HG03520 (cell line): ENCODE measurements at regions not wholly inside any gene's neighbourhood (a gene's known extent, or its start where the extent isn't known, plus 50 kb on each side); places are given as distances from the start of the nearest gene placed in this dataset.
"Not testable (repeated sequence)": the region's sequence is repeated elsewhere in the genome, so short reads cannot be mapped to it uniquely, and the experiment has no call there.

Experiments
- ATAC-seq: cut with Tn5 transposase; IDR thresholded peaks from one replicate; pipeline ENCODE4 v1.9.1; 2021; ENCODE audit warnings: mild to moderate bottlenecking, moderate library complexity; ENCODE audit not compliant: unreplicated experiment

DNA sequence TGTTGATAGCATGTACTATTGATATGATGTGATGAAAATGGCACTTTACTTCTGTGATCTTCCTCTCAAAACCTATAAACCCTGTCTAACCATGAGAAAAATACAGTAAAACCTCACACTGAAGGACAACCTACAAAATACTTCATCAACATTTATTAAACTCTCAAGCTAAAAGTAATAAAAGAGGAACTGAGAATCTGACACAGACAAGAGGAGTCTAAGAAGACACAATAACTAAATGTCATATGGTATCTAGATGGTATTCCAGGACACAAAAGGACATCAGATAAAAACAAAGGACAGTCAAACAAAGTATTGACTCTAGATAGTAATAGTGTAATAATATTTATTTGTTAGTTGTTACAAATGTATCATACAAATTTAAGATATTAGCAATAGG lies 655.3 kb downstream of the SH3BGRL start:
- no peak for ATAC-seq

DNA sequence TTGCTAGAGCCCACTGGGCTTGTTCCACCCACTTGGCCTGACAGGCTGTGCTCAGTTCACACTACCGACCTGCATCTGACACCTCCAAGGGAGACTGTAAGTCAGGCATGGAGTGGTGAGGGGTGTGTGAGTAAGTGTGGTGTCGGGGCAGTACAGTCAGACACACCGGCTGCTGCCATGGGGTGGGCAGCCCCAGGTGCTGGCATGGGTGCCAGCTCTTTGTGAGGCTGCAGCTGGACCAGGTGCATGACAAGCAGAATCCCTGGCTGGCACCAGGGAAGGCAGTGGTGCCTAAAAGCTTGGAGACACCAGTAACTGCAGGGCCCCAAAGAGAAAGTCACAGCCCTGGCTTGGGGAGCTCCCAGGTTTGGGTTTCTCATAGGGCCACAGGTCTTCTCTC lies 665.0 kb downstream of the SH3BGRL start:
- no peak for ATAC-seq

DNA sequence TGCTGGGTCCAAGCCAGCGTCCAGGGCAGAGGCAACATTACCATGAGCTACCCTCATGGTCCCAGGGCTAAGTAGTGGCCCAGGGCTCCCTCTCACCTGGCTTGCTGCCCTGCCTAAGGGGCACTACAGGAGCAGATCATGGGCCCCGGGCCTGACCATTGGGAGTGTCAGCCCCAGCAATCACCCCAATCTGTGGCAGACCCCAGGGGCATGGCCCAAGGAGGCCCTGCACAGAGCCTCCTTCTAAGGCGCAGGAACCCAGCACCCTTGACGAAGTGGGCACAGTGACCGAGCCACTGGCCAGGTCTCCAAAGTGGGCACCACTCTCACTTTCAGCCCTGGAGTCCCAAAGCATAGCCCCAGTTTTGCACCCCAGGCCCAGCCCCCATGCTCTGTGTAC lies 667.1 kb downstream of the SH3BGRL start:
- no peak for ATAC-seq

DNA sequence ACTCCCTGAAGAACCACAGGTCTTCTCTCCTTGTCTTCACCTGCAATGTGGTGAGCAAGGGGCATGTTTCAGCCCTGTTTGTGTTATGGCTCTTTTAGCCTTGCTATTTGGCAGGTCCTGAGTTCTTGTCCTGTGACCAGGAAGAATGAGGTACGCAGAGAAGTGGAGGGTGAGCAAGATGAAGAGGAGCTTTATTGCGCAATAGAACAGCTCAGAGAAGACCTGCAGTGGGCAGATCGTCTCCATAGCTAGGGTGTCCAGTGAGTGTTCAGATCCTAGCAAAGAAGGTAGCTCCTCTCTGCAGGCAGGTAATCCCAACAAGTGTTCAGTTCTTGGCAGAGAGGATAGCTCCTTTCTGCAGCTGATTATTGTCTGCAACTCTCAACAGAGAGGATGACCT lies 672.9 kb downstream of the SH3BGRL start:
- ATAC-seq, result no peak

DNA sequence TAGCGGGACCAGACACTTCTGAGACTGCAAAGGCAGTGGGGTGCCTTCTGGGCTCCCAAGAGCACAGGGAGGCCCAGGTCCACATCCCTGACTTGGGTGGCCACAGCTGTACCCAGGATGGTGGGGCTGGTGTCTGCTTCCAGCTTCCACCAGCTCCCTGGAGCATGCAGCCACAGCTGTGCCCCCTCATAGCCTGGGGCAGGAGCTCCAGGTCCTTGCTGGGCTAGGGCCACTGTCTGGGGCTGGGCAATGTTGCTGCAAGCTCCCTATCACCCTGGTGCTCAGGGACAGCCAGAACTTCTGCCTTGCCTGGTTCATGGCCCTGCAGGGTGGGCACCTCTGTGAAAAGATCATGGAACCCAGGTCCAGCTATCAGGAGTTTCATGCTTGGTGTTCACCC lies 673.9 kb downstream of the SH3BGRL start:
- no peak for ATAC-seq

DNA sequence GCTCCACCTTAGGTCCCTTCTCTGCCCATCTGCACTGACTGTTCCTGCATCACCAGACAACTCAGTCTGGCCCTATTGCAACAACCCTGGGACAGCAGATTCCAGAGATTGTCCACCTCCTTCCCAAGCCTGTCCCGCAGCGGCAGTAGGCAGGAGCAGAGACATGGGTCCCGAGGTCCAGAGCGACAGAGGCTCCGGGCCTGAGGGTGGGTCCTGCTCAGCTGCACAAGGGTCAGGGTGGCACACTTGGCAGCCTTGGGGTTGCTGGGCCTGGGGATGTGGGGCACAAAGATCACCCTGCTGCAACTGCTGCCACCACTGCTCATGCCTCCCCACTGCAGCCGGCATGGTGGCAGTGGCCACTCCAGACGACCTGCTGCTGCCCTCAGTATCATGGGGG lies 674.5 kb downstream of the SH3BGRL start:
- no peak for ATAC-seq

DNA sequence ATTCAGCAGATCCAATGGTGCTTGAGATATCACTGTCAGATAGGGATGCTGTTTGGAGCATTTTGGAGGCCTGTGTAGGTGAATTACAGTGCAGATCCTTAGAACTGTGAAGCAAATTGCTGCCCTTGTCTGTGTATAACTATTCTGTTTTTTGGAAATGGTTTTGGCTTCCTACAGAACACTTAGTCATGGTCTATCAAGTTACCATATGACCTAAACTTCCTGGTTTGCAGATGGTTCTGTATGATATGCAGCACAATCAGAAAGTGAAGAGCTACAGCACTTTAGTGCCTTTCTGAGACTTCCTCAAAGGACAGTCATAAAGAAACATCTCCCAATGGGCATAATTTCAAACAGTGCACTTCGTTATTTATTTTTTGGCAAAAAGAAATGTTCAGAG lies 688.6 kb downstream of the SH3BGRL start:
- ATAC-seq, result no peak

DNA sequence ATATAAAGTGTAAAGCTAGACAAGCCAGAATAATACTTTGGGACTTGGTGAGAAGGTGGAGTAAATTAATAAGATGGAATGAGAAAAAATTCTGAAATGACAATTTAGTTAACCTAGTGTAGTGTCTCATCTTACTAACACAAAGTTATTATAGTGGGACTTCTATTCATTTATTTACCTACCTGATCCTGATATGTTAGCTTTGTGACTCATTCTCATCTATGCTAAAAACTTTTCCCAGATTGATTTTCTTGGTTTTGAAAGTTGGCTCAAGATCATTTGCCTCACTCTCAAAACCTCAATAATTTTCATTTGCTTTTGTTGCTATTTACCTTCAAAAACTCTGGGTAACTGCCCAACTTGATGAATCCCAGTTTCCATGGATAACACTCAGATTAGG lies 698.6 kb downstream of the SH3BGRL start:
- no peak for ATAC-seq

DNA sequence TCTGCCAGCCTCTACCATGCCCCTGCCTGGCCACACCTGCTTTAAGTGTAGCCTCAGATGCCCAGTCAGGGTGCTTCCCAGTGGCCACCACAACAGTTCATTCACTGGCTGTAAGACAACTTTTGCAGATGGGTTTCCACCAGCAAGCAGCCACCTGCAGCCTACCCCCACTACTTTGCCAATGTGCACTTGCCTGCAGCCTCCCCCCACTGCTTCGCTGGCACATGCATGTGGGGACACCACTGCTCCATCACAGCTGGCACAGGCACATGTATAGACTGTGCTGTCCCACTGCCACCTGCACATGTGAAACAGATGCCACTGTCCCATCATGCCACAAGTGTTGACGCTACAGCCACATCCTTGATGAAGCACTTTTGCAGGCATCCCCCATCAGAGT lies 723.9 kb downstream of the SH3BGRL start:
- ATAC-seq, result no peak

DNA sequence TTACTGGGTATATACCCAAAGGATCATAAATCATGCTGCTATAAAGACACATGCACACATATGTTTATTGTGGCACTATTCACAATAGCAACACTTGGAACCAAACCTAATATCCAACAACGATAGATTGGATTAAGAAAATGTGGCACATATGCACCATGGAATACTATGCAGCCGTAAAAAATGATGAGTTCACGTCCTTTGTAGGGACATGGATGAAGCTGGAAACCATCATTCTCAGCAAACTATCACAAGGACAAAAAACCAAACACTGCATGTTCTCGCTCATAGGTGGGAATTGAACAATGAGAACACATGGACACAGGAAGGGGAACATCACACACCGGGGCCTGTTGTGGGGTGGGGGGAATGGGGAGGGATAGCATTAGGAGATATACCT lies 744.0 kb downstream of the SH3BGRL start:
- ATAC-seq, result not testable (repeated sequence)

DNA sequence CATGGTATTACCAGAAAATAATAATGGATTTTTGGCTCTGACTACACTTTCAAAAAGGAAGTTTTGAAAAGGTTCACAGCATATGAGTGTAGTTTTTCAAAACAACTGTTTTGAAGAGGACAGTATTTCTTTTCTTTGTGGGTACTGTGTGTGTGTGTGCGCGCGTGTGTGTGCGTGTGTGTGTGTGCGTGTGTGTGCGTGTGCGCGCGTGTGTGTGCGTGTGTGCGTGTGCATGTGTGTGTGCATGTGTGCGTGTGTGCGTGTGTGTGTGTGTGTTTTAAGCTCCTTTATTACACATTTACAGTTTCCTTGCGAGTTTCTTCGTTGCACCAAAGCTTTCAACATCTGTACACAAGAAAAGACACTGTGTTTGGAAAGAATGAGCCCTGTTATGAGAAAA lies 755.4 kb downstream of the SH3BGRL start:
- ATAC-seq, result no peak

DNA sequence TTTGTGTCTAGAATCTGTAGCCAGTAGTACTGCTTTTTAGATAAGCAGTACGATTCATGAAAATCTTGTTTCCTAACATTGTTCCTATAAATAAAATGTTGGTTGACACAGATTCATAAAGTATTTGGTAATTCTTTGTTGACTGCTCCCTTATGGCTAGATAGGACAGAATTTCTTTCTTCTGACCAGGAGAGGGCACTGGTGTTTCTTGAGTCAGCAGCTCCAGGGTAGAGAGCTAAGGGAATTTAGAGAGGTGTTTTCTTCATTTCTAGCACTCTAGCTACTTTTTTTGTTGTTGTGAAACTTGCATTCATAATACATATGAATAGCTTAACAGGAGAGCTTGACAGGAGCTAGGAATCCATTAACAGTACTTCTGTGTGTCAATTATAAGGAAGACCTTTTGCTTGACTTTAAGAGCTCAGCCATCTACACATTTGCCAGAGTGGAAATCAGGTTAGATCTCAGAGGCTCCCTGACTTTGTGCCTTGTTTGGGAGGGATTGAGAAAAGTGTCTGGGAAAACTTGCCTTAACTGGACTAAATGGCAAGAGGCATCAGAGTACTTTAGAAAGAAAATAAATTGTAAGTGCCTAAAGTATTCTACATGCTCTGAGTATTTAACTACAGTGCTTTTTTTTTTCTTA lies 756.1 kb downstream of the SH3BGRL start:
- ATAC-seq, result no peak

DNA sequence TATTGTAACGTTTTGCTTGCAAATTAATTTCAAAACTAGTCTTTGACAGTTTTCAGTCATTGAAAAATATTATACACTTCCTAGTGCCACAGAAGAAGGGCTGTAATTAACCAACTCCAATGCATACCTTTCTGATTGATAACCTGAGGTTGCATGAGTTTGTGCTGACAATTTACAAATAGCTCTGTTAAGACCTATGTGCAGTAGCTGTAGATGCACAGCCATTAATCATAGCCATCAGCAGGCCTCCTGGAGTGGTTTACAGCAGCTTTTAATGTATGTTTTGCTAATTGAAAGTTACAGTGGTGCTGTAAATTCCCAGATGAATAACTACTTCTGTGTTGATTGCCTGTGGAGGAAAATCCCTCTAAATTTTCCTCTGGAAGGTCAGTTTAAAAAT lies 758.1 kb downstream of the SH3BGRL start:
- ATAC-seq, result no peak

DNA sequence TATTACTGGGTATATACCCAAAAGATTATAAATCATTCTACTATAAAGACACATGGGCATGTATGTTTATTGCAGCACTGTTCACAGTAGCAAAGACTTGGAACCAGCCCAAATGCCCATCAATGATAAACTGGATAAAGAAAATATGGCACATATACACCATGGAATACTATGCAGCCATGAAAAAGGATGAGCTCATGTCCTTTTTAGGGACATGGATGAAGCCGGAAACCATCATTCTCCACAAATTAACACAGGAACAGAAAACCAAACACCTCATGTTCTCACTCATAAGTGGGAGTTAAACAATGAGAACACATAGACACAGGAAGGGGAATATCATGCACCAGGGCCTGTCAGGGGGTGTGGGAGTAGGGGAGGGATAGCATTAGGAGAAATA lies 772.5 kb downstream of the SH3BGRL start:
- not testable (repeated sequence) for ATAC-seq

DNA sequence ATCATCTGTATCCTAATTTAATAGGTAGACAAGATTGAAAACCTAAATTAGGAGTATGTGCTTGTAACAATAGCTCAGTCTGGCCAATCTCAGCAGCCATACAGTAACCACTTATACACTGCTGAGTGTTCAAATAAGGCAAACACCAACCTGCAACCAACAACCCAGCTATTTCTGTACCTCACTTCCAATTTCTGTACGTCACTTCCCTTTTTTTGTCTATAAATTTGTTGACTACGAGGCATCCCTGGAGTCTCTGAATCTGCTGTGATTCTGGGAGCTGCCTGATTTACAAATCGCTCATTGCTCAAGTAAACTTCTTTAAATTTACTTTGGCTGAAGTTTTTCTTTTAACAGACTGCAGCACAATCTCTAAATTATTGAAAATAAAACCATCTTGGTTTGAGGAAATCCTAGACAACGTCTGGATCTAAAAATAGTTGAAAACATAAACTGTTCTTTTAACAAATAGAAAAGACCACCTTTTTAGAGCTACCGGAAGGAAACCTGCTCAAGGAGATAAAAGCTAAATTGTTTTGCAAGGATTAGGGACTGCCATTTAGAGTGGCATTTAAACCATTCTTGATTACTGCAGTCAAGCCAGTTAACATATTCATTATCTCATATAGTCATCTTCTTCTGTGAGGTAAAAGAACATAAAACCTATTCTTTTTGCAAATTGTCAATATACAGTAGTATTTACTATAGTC lies 778.1 kb downstream of the SH3BGRL start:
- no peak for ATAC-seq

DNA sequence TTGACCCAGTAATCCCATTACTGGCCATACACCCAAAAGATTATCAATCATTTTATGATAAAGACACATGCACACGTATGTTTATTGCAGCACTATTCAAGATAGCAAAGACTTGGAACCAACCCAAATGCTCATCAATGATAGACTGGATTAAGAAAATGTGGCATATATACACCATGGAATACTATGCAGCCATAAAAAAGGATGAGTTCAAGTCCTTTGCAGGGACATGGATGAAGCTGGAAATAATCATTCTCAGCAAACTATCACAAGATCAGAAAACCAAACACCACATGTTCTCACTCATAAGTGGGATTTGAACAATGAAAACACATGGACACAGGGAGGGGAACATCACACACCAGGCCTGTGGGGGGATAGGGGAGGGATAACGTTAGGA lies 785.3 kb downstream of the SH3BGRL start:
- ATAC-seq, result not testable (repeated sequence)

DNA sequence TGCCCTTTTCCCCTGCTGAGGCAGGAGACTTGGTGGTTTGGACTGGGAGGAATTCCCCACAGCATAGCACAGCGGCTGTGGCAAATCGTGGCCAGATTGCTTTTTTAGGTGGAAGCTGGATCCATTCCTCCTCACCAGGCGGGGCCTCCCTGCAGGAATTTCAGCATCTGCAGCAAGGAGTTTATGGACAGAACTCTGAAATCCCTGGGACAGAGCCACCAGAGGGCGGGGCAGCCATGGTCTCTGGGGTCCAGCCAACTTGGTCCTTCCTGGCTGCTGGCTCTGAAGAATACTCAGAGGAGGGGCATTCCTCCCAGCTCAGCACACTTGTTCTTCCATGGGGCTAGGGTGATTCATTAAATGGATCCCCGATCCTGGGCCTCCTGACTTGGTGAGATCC lies 794.3 kb downstream of the SH3BGRL start:
- ATAC-seq, result no peak

DNA sequence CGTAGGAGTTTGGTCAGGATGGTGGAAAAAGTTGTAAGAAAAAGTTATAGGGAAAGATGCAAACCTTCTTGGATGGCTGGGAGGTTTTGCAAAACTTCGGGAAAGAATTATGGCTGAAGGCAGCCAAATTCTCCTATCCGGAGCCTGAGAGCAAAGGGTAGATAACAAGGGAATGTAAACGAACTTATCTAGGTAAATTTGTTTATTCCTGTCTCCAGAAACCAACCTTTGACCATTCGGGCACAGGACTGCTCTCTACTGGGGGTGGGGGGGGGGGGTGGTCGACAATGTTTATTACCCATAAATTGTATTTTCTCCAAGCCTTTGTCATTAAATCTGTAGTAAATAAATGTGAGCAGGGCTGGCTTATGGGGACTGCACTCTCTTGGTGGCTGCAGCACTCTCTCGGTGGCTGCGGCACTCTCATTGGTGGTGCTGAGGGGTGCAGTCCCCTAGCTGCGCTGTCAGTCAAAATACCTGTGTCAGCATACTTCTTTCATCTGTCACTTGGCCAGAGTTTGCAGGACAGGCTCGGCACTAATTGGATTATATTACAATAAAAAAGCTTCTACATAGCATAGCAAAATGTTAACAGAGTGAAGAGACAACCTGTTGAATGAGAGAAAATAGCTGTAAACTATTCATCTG lies 827.8 kb downstream of the SH3BGRL start:
- no peak for ATAC-seq

DNA sequence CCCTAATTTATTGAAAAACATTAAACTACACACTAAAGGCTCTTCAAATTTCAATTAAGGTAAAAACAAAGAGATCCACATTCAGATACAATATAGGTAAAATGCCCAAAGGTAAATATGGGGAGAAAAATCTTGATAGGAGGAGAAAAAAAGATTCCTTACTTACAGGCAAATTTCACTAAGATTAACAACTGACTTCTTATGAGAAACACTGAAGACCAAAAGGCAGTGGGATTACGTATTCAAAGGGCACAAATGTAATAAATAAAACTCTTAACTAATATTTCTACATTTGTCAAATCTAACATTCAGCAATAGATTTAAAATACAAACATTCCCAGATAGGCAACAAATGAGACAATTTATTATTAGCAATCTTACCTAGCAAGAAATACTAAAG lies 829.3 kb downstream of the SH3BGRL start:
- no peak for ATAC-seq

DNA sequence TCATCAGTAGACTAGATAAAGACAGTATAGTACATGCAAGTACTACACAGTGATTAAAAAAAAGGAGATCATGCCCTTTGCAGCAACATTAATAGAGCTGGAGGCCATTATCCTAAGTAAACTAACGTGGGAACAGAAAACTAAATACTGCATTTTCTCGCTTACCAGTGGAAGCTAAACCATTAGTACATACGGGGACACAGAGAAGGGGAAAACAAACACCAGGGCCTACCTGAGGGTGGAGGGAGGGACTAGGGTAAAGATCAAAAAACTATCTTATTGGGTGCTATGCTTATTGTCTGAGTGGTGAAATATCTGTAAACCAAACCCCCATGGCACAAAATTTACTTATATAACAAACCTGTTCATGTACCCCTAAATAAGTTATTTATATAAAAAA lies 836.9 kb downstream of the SH3BGRL start:
- ATAC-seq, result no peak

DNA sequence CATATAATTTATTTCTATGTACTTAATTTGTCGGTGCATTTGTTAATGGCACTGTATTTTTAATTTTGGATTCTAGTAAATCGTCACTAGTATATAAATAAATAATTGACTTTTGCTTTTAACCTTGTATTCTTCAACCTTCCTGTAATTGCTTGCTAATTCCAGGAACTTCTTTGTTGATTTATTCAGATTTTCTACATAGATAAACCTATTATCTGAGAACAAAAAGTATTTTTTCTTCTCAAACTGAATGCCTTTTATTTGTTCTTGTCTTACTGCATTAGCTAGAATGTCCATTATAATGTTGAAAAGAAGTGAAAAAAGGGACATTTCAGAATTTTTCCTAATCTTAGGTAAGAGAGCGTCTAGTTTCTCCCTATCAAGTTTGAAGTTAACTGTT lies 839.1 kb downstream of the SH3BGRL start:
- no peak for ATAC-seq

DNA sequence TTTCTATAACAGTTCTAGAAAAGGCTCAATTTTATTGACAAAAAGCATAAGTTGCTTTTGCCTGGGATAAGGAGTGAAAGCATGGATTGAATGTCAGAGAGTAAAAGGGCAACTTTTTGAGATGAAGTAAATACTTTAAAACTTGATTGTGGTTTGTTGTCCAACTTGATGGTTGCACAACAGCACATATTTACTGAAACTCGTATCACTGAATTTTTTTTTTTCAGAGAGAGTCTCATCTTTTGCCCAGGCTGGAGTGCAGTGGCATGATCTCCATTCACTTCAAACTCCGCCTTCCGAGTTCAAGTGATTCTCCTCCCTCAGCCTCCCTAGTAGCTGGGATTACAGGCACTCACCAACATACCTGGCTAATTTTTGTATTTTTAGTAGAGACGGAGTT lies 856.8 kb downstream of the SH3BGRL start:
- no peak for ATAC-seq
